ENCODE measurements at regions not wholly inside any gene's neighbourhood (a gene's known extent, or its start where the extent isn't known, plus 50 kb on each side); places are given as distances from the start of the nearest gene placed in this dataset.
A peak's percentile ranks its signal among the peaks of the same experiment; 100 is the strongest.

GRCh38 chr1:193504920-193505319 lies 318.5 kb upstream of the B3GALT2 start:
- DNase-seq = no peak

GRCh38 chr1:193498088-193498655 lies 311.8 kb upstream of the B3GALT2 start:
- DNase-seq = no peak

GRCh38 chr1:193494368-193494767 lies 308.0 kb upstream of the B3GALT2 start:
- DNase-seq = no peak

- DNase-seq = no peak
These were observed 302.8 kb upstream of the B3GALT2 start for GRCh38 chr1:193489191-193489590.

GRCh38 chr1:193487722-193488121 lies 301.3 kb upstream of the B3GALT2 start:
- DNase-seq = no peak

GRCh38 chr1:193486671-193487229 lies 300.3 kb upstream of the B3GALT2 start:
- DNase-seq = no peak

GRCh38 chr1:193480755-193481154 lies 294.3 kb upstream of the B3GALT2 start:
- DNase-seq = no peak

GRCh38 chr1:193479187-193479586 lies 292.8 kb upstream of the B3GALT2 start:
- DNase-seq = peak; percentile 80

- DNase-seq = no peak
These were observed 290.3 kb upstream of the B3GALT2 start for GRCh38 chr1:193476748-193477147.

- no peak for DNase-seq
These were observed 287.5 kb upstream of the B3GALT2 start for GRCh38 chr1:193473932-193474331.

- DNase-seq = no peak
These were observed 286.5 kb upstream of the B3GALT2 start for GRCh38 chr1:193472838-193473398.

- no peak for DNase-seq
These were observed 286.0 kb upstream of the B3GALT2 start for GRCh38 chr1:193472430-193472829.

GRCh38 chr1:193471981-193472380 lies 285.6 kb upstream of the B3GALT2 start:
- no peak for DNase-seq

GRCh38 chr1:193463326-193463932 lies 277.0 kb upstream of the B3GALT2 start:
- no peak for DNase-seq

- DNase-seq = peak; percentile 14
These were observed 276.4 kb upstream of the B3GALT2 start for GRCh38 chr1:193462629-193463320.

GRCh38 chr1:193458628-193459027 lies 272.2 kb upstream of the B3GALT2 start:
- DNase-seq = peak; percentile 75

GRCh38 chr1:193457676-193458075 lies 271.3 kb upstream of the B3GALT2 start:
- DNase-seq = peak; percentile 34

- no peak for DNase-seq
These were observed 270.4 kb upstream of the B3GALT2 start for GRCh38 chr1:193456811-193457280.

GRCh38 chr1:193451606-193452005 lies 265.2 kb upstream of the B3GALT2 start:
- DNase-seq = no peak

- no peak for DNase-seq
These were observed 264.6 kb upstream of the B3GALT2 start for GRCh38 chr1:193451001-193451400.

GRCh38 chr1:193448682-193449461 lies 262.5 kb upstream of the B3GALT2 start:
- DNase-seq = no peak

GRCh38 chr1:193443886-193444285 lies 257.5 kb upstream of the B3GALT2 start:
- DNase-seq = no peak

- no peak for DNase-seq
These were observed 252.4 kb upstream of the B3GALT2 start for GRCh38 chr1:193438771-193439170.
